ENCODE measurements at regions not wholly inside any gene's neighbourhood (a gene's known extent, or its start where the extent isn't known, plus 50 kb on each side); places are given as distances from the start of the nearest gene placed in this dataset.

DNA sequence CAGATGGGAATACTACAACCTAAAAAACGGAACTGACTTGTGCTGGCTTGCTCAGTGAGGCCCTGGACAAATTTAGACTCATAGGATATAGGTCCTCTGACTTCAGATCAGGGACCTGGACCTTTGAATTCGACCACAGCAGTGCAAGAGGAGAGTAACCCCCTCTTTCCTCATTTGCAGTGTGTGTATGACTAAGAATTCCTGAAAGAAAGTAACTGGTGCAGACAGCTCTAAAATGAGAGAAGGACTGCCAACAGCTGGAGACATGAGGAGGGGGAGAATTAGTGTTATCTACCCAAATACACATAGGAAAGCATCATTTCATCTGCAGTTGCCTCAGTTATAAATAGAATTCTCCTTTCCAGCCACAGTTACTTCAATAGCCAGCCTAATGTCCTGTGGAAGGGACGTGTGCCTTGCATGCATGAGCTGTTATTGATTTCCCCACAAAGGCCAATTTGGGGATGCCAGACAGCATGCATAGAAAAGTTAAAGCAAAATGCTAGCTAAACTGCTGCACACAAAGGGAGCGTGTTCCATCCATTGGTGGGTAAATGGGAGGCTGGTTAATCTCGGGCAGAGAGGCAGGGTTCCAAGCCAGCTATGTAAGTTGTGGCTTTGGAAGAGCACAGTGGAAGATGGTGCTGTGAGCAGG is 442.7 kb downstream of the CDK5RAP2 start:
- Mint-ChIP-seq H3K36me3 (no peaks in the 10 kb centered on the region), H3K9me3 (peaks cover 0 to 23% (median 14%) of the 10 kb centered on the region in 8 donors), H3K4me1 (no peaks in the 10 kb centered on the region), H3K27ac (no peak overlapping the region), H3K4me3 (no peak overlapping the region), H3K27me3 (peaks cover 2% of the 10 kb centered on the region in 2 donors)
- Histone ChIP-seq H3K4me1 (ENCODE audit: insufficient read depth, low read length) (no peaks in the 10 kb centered on the region), H3K9me3 (ENCODE audit: control insufficient read depth in 1 of 2, low read length in 2 of 2) (no peaks in the 10 kb centered on the region), H3K36me3 (ENCODE audit: insufficient read depth, low read length) (no peaks in the 10 kb centered on the region), H3K27me3 (ENCODE audit: insufficient read depth, low read length) (no peaks in the 10 kb centered on the region), H3K4me3 (ENCODE audit: low read length in 2 of 2) (no peak overlapping the region), H3K27ac (ENCODE audit: low read depth, low read length) (no peak overlapping the region)
- no peak for DNase-seq
- ChIA-PET CTCF (ENCODE audit: partially characterized antibody) (no interaction called here), POLR2A (ENCODE audit: partially characterized antibody) (no interaction called here)
- intact Hi-C loops (cut with micrococcal nuclease): no loop called here

DNA sequence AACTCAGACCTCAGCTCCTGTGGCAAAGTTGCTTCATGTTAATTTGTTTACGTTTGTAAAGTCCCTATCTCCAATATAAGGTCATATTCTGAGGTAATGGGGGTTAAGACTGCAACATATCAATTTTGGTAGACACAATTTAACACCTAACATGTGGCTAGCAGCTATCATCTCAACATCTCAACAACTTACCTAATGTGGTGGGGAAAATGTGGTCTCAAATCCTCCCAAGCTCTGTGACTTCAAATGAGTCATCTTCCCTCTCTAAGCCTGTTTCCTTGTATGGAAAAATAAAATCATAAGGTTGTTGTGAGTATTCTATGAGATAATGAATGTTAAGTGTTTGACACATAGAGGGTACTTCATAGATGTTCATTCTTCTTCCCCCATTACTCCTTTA is 443.3 kb downstream of the CDK5RAP2 start:
- Histone ChIP-seq H3K4me3 (ENCODE audit: low read length in 2 of 2) (no peak overlapping the region), H3K36me3 (ENCODE audit: insufficient read depth, low read length) (no peaks in the 10 kb centered on the region), H3K4me1 (ENCODE audit: insufficient read depth, low read length) (no peaks in the 10 kb centered on the region), H3K27me3 (ENCODE audit: insufficient read depth, low read length) (no peaks in the 10 kb centered on the region), H3K27ac (ENCODE audit: low read depth, low read length) (no peak overlapping the region), H3K9me3 (ENCODE audit: control insufficient read depth in 1 of 2, low read length in 2 of 2) (no peaks in the 10 kb centered on the region)
- Mint-ChIP-seq H3K36me3 (no peaks in the 10 kb centered on the region), H3K27me3 (peaks cover 2% of the 10 kb centered on the region in 2 donors), H3K27ac (no peak overlapping the region), H3K4me3 (no peak overlapping the region), H3K9me3 (peaks cover 0 to 29% (median 14%) of the 10 kb centered on the region in 8 donors), H3K4me1 (no peaks in the 10 kb centered on the region)
- intact Hi-C loops (cut with micrococcal nuclease): no loop called here
- POLR2A ChIA-PET (ENCODE audit: partially characterized antibody): no interaction called here
- CTCF ChIA-PET (ENCODE audit: partially characterized antibody): no interaction called here
- DNase-seq: no peak

DNA sequence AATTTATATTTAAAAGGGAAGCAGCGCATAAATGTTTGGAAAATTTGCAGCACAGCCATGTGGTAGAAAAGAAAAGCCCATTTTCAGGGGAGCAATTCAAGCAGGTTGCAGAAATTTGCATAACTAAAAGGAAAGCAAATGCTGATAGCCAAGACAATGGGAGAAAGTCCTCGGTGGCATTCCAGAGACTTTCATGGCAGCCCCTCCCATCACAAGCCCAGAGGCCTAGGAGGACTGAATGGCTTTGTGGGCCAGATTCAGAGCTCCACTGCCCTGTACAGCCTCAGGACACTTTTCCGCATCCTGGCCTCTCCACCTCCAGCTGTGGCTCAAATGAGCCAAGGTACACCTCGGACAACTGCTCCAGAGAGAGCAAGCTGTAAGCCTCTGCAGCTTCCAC is 462.9 kb downstream of the CDK5RAP2 start:
- no peaks in the 10 kb centered on the region for H3K27me3 ChIP-seq (ENCODE audit: insufficient read depth, low read length)
- no peaks in the 10 kb centered on the region for H3K36me3 ChIP-seq (ENCODE audit: insufficient read depth, low read length)
- no peaks in the 10 kb centered on the region for H3K4me1 Mint-ChIP-seq
- no peak overlapping the region for H3K4me3 Mint-ChIP-seq
- H3K4me3 ChIP-seq (ENCODE audit: low read length in 2 of 2): no peak overlapping the region
- peaks cover 0 to 9% (median 3%) of the 10 kb centered on the region in 8 donors for H3K9me3 Mint-ChIP-seq
- H3K9me3 ChIP-seq (ENCODE audit: control insufficient read depth in 1 of 2, low read length in 2 of 2): no peaks in the 10 kb centered on the region
- H3K4me1 ChIP-seq (ENCODE audit: insufficient read depth, low read length): no peaks in the 10 kb centered on the region
- H3K36me3 Mint-ChIP-seq: no peaks in the 10 kb centered on the region
- POLR2A ChIA-PET (ENCODE audit: partially characterized antibody): no interaction called here
- H3K27me3 Mint-ChIP-seq: peaks cover 0 to 2% of the 10 kb centered on the region in 2 donors
- intact Hi-C loops (cut with micrococcal nuclease): no loop called here
- CTCF ChIA-PET (ENCODE audit: partially characterized antibody): no interaction called here
- H3K27ac Mint-ChIP-seq: no peak overlapping the region
- DNase-seq: no peak
- H3K27ac ChIP-seq (ENCODE audit: low read depth, low read length): no peak overlapping the region

DNA sequence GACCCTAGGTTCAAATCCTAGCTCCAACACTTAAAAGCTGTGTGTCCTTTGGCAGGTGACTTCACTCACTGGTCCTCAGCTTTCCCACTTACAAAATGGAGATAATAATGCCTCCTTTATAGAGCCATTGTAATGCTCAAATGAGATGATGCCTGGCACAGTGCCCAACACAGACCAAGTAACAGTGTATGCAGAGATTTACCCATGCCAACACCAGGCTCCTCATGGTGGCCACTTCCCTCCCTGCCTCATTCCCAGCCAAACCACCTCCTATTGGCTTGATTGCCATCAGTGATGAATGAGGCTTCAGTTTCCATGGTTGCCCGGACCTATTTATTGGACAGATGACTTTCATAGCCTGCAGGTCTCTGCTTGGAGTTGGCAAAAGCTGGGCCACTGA is 469.4 kb downstream of the CDK5RAP2 start:
- no peaks in the 10 kb centered on the region for H3K36me3 ChIP-seq (ENCODE audit: insufficient read depth, low read length)
- ChIA-PET POLR2A (ENCODE audit: partially characterized antibody) (no interaction called here), CTCF (ENCODE audit: partially characterized antibody) (interaction anchor here (0.7 kb wide), 1 partner anchor 18 kb away, joined by 3 read pairs; no protein-coding TSS in a partner anchor)
- H3K4me1 Mint-ChIP-seq: no peaks in the 10 kb centered on the region
- intact Hi-C loops (cut with micrococcal nuclease): no loop called here
- no peaks in the 10 kb centered on the region for H3K4me1 ChIP-seq (ENCODE audit: insufficient read depth, low read length)
- no peaks in the 10 kb centered on the region for H3K27me3 ChIP-seq (ENCODE audit: insufficient read depth, low read length)
- H3K9me3 ChIP-seq (ENCODE audit: control insufficient read depth in 1 of 2, low read length in 2 of 2): no peaks in the 10 kb centered on the region
- no peak overlapping the region for H3K27ac ChIP-seq (ENCODE audit: low read depth, low read length)
- H3K9me3 Mint-ChIP-seq: peaks cover 0 to 2% (median 0%) of the 10 kb centered on the region in 8 donors
- no peaks in the 10 kb centered on the region for H3K36me3 Mint-ChIP-seq
- H3K27ac Mint-ChIP-seq: no peak overlapping the region
- no peak for DNase-seq
- H3K4me3 Mint-ChIP-seq: no peak overlapping the region
- H3K27me3 Mint-ChIP-seq: peaks cover 0 to 3% of the 10 kb centered on the region in 2 donors
- H3K4me3 ChIP-seq (ENCODE audit: low read length in 2 of 2): no peak overlapping the region

DNA sequence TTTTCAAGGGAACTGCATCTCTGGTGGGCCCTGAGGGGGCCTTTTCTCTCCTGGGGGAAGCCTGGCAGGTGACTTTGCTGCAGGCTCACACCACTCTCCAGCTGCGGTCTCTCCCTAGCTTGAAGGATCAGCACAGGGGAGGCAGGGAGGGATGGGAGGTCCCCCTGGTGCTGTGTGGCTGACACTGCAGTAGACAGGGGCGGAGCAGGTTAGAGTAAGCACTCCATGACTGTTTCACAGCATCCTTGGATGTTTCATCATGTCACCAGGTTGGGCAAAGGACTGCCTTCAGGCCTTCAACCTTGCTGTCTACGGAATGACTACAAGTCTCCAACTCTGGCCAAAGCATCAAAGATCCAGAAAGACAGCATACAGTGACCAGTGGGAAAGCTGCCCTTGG is 470.7 kb downstream of the CDK5RAP2 start:
- Mint-ChIP-seq H3K4me3 (no peak overlapping the region), H3K36me3 (no peaks in the 10 kb centered on the region), H3K27ac (no peak overlapping the region), H3K4me1 (no peaks in the 10 kb centered on the region), H3K27me3 (peaks cover under 1 to 3% of the 10 kb centered on the region in 2 donors), H3K9me3 (peaks cover 0 to 2% (median under 1%) of the 10 kb centered on the region in 8 donors)
- no peak for DNase-seq
- H3K27me3 ChIP-seq (ENCODE audit: insufficient read depth, low read length): no peaks in the 10 kb centered on the region
- H3K36me3 ChIP-seq (ENCODE audit: insufficient read depth, low read length): no peaks in the 10 kb centered on the region
- no peak overlapping the region for H3K4me3 ChIP-seq (ENCODE audit: low read length in 2 of 2)
- CTCF ChIA-PET (ENCODE audit: partially characterized antibody): no interaction called here
- POLR2A ChIA-PET (ENCODE audit: partially characterized antibody): no interaction called here
- intact Hi-C loops (cut with micrococcal nuclease): no loop called here
- H3K9me3 ChIP-seq (ENCODE audit: control insufficient read depth in 1 of 2, low read length in 2 of 2): no peaks in the 10 kb centered on the region
- H3K27ac ChIP-seq (ENCODE audit: low read depth, low read length): no peak overlapping the region
- H3K4me1 ChIP-seq (ENCODE audit: insufficient read depth, low read length): no peaks in the 10 kb centered on the region

DNA sequence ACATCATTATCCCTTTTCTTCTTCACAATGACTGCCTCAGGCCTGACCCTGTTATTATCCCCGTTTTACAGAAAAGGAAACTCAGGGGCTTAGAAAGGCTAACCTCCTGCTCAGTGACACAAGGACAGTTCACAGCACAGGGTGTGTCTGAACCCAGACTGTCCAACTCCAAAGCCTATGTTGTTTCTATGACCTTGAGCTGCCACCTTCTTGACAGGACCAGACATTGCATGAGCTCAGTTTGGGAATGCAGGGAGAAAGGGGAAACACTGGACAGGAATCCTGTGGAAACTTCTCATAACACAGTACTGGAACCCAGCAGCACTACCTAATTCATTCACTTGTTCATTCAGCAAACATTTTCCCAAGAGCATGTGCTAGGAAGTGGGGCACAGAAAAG is 472.8 kb downstream of the CDK5RAP2 start:
- H3K4me3 Mint-ChIP-seq: no peak overlapping the region
- intact Hi-C loops (cut with micrococcal nuclease): no loop called here
- peaks cover 1 to 3% of the 10 kb centered on the region in 2 donors for H3K27me3 Mint-ChIP-seq
- no peak for DNase-seq
- no peaks in the 10 kb centered on the region for H3K27me3 ChIP-seq (ENCODE audit: insufficient read depth, low read length)
- H3K9me3 ChIP-seq (ENCODE audit: control insufficient read depth in 1 of 2, low read length in 2 of 2): no peaks in the 10 kb centered on the region
- H3K4me3 ChIP-seq (ENCODE audit: low read length in 2 of 2): no peak overlapping the region
- no peaks in the 10 kb centered on the region for H3K36me3 ChIP-seq (ENCODE audit: insufficient read depth, low read length)
- H3K36me3 Mint-ChIP-seq: no peaks in the 10 kb centered on the region
- H3K9me3 Mint-ChIP-seq: peaks cover 0 to 4% (median 1%) of the 10 kb centered on the region in 8 donors
- POLR2A ChIA-PET (ENCODE audit: partially characterized antibody): no interaction called here
- H3K27ac Mint-ChIP-seq: no peak overlapping the region
- H3K4me1 Mint-ChIP-seq: peaks cover 0 to 1% (median 0%) of the 10 kb centered on the region in 4 donors
- H3K4me1 ChIP-seq (ENCODE audit: insufficient read depth, low read length): no peaks in the 10 kb centered on the region
- CTCF ChIA-PET (ENCODE audit: partially characterized antibody): no interaction called here
- no peak overlapping the region for H3K27ac ChIP-seq (ENCODE audit: low read depth, low read length)

DNA sequence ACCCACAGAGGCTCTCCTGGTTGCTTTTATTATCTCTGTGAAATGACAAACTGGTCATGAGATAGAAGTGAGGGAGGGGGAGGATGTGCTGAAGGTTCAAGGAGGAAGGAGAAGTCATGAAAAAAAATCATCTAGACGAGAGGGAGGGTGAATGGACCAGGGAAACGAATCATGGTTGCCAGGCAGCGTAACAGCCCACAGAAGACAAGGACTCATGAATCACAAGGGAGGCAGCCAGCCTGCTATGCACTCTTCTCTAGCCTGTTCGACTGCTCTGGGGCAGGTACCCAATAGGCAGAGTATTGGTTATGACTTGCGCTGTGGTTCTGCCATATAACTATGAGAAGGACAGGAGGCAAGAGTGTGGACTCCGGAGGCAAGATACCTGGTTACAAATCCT is 475.2 kb downstream of the CDK5RAP2 start:
- Mint-ChIP-seq H3K4me3 (no peak overlapping the region), H3K9me3 (peaks cover 0 to 8% (median 3%) of the 10 kb centered on the region in 8 donors), H3K27ac (no peak overlapping the region), H3K36me3 (no peaks in the 10 kb centered on the region), H3K4me1 (peaks cover 0 to 1% (median 0%) of the 10 kb centered on the region in 4 donors), H3K27me3 (peaks cover 1 to 3% of the 10 kb centered on the region in 2 donors)
- Histone ChIP-seq H3K27me3 (ENCODE audit: insufficient read depth, low read length) (no peaks in the 10 kb centered on the region), H3K4me3 (ENCODE audit: low read length in 2 of 2) (no peak overlapping the region), H3K9me3 (ENCODE audit: control insufficient read depth in 1 of 2, low read length in 2 of 2) (no peaks in the 10 kb centered on the region), H3K27ac (ENCODE audit: low read depth, low read length) (no peak overlapping the region), H3K4me1 (ENCODE audit: insufficient read depth, low read length) (no peaks in the 10 kb centered on the region), H3K36me3 (ENCODE audit: insufficient read depth, low read length) (no peaks in the 10 kb centered on the region)
- no peak for DNase-seq
- ChIA-PET CTCF (ENCODE audit: partially characterized antibody) (no interaction called here), POLR2A (ENCODE audit: partially characterized antibody) (no interaction called here)
- intact Hi-C loops (cut with micrococcal nuclease): no loop called here
